Parathyroid adenoma (tissue), 2 donors: ENCODE measurements at regions not wholly inside any gene's neighbourhood (a gene's known extent, or its start where the extent isn't known, plus 50 kb on each side); places are given as distances from the start of the nearest gene placed in this dataset.

Source experiments
- H2AFZ ChIP-seq: fragments of 300-600 bp; sonication (generic); one replicate; pipeline ENCODE4 v1.7.0; 2017; ENCODE audit warnings: antibody characterized with exemption, mild to moderate bottlenecking
- H3K27ac ChIP-seq: fragments of 300-600 bp; sonication (generic); one replicate; pipeline ENCODE4 v1.7.0; 2017
- H3K27me3 ChIP-seq: fragments of 300-600 bp; sonication (generic); one replicate; pipeline ENCODE4 v1.7.0; 2017; ENCODE audit warnings: low read length; ENCODE audit not compliant: control insufficient read depth, insufficient read depth
- H3K36me3 ChIP-seq: fragments of 300-600 bp; sonication (generic); one replicate; pipeline ENCODE4 v1.7.0; 2017; ENCODE audit warnings: low read length; ENCODE audit not compliant: control insufficient read depth, insufficient read depth
- H3K4me1 ChIP-seq: fragments of 300-600 bp; sonication (generic); one replicate; pipeline ENCODE4 v1.7.0; 2017; ENCODE audit warnings: control low read depth
- H3K4me2 ChIP-seq: fragments of 300-600 bp; sonication (generic); one replicate; pipeline ENCODE4 v1.7.0; 2017; ENCODE audit warnings: low read length
- H3K4me3 ChIP-seq: fragments of 300-600 bp; sonication (generic); one replicate; pipeline ENCODE4 v1.7.0; 2017; ENCODE audit warnings: low read depth, low read length
- H3K79me2 ChIP-seq: fragments of 300-600 bp; sonication (generic); one replicate; pipeline ENCODE4 v1.7.0; 2017; ENCODE audit warnings: control low read depth
- H3K9ac ChIP-seq: fragments of 300-600 bp; sonication (generic); one replicate; pipeline ENCODE4 v1.7.0; 2017; ENCODE audit warnings: mild to moderate bottlenecking
- H3K9me3 ChIP-seq: fragments of 300-600 bp; sonication (generic); one replicate; pipeline ENCODE4 v1.7.0; 2017; ENCODE audit warnings: low read length; ENCODE audit not compliant: control insufficient read depth
- CTCF ChIP-seq: fragments of 300-600 bp; sonication (generic); IDR thresholded peaks from one replicate; pipeline ENCODE4 v1.7.0; 2017; ENCODE audit warnings: antibody characterized with exemption, mild to moderate bottlenecking
- donor health status: primary hyperparathyroidism.

DNA sequence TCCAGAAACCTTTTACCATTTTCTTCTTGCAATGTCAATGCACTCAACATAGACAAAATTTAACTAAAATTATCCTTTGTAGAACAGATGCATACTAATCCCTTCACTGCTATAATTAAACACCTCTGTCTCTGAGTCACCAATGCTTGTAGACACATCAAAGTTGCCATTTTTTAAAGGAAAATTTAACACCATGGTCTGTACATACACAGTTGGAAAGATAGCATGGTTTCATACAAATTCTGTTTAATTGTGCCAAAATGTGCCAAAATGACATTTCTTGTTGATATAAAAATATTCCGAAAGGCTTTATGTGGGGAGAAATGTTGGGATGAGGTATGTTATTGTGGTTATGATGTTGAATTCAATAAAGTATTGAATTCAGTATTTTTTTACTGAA, 125.8 kb downstream of the NEUROD6 start:
- H3K4me3 ChIP-seq = no peak overlapping the region
- no peak overlapping the region for H3K27ac ChIP-seq
- no peaks in the 10 kb centered on the region for H3K27me3 ChIP-seq
- no peak overlapping the region for H3K9ac ChIP-seq
- H3K4me1 ChIP-seq = no peaks in the 10 kb centered on the region
- H3K36me3 ChIP-seq = no peaks in the 10 kb centered on the region
- TF ChIP-seq CTCF = no peak
- H3K79me2 ChIP-seq = no peaks in the 10 kb centered on the region
- no peak overlapping the region for H3K4me2 ChIP-seq
- no peak overlapping the region for H2AFZ ChIP-seq
- H3K9me3 ChIP-seq = no peaks in the 10 kb centered on the region

- no peaks in the 10 kb centered on the region for H3K36me3 ChIP-seq
- H3K4me2 ChIP-seq = no peak overlapping the region
- TF ChIP-seq CTCF = no peak
- no peak overlapping the region for H2AFZ ChIP-seq
- H3K79me2 ChIP-seq = no peaks in the 10 kb centered on the region
- no peak overlapping the region for H3K9ac ChIP-seq
- H3K9me3 ChIP-seq = no peaks in the 10 kb centered on the region
- no peaks in the 10 kb centered on the region for H3K27me3 ChIP-seq
- H3K4me3 ChIP-seq = no peak overlapping the region
- no peak overlapping the region for H3K27ac ChIP-seq
- H3K4me1 ChIP-seq = no peaks in the 10 kb centered on the region
Observed at GRCh38 chr7:31211281-31211680, 129.2 kb downstream of the NEUROD6 start.

- Histone ChIP-seq H3K27ac (no peak overlapping the region), H3K4me3 (no peak overlapping the region), H3K9ac (no peak overlapping the region), H3K79me2 (no peaks in the 10 kb centered on the region), H3K4me1 (no peaks in the 10 kb centered on the region), H3K27me3 (no peaks in the 10 kb centered on the region), H3K4me2 (no peak overlapping the region), H3K9me3 (no peaks in the 10 kb centered on the region), H3K36me3 (no peaks in the 10 kb centered on the region), H2AFZ (no peak overlapping the region)
- no peak for TF ChIP-seq CTCF
Observed at GRCh38 chr7:31204071-31204470, 136.5 kb downstream of the NEUROD6 start.

- no peak overlapping the region for H3K27ac ChIP-seq
- no peak overlapping the region for H2AFZ ChIP-seq
- no peaks in the 10 kb centered on the region for H3K79me2 ChIP-seq
- no peak overlapping the region for H3K4me3 ChIP-seq
- H3K4me2 ChIP-seq = no peak overlapping the region
- no peaks in the 10 kb centered on the region for H3K9me3 ChIP-seq
- no peaks in the 10 kb centered on the region for H3K4me1 ChIP-seq
- no peak overlapping the region for H3K9ac ChIP-seq
- no peaks in the 10 kb centered on the region for H3K27me3 ChIP-seq
- TF ChIP-seq CTCF = no peak
- H3K36me3 ChIP-seq = no peaks in the 10 kb centered on the region
Observed at GRCh38 chr7:31203551-31203950, 137.0 kb downstream of the NEUROD6 start.

DNA sequence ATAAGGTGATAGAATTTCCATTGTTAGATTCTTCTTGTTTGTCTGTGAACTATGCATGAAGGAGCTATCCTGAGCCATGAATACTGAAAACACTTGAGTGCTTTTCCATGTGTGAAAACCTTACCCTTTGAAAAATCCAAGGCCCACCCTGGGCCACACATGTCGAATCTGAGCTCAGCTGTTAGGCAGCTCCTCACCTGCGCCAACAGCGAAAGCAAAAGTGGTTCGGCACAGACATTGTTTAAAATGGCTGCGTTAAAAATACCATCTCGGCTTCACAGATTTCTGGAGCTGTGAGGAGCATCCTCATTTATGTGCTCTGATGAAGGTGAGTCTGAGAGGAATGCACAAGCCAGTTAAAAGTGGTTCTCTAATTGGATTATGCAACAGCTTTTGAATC, 137.7 kb downstream of the NEUROD6 start:
- Histone ChIP-seq H3K4me2 (no peak overlapping the region), H3K36me3 (no peaks in the 10 kb centered on the region), H3K27me3 (no peaks in the 10 kb centered on the region), H3K27ac (no peak overlapping the region), H2AFZ (no peak overlapping the region), H3K9me3 (no peaks in the 10 kb centered on the region), H3K9ac (no peak overlapping the region), H3K4me1 (no peaks in the 10 kb centered on the region), H3K79me2 (no peaks in the 10 kb centered on the region), H3K4me3 (no peak overlapping the region)
- no peak for TF ChIP-seq CTCF
